Muscle layer of duodenum (tissue), 2 donors: ENCODE measurements at regions not wholly inside any gene's neighbourhood (a gene's known extent, or its start where the extent isn't known, plus 50 kb on each side); places are given as distances from the start of the nearest gene placed in this dataset.

Experiments used
- H3K27ac ChIP-seq: one replicate; pipeline ENCODE4 v1.7.0; 2013; ENCODE audit warnings: mild to moderate bottlenecking, low read length
- H3K27me3 ChIP-seq: one replicate; pipeline ENCODE4 v1.7.0; 2013; ENCODE audit warnings: low read depth, mild to moderate bottlenecking, control low read depth, low read length
- H3K36me3 ChIP-seq, 2 donors: one replicate each; pipeline ENCODE4 v1.7.0; 2013; ENCODE audit warnings: low read length in 2 of 2, control low read depth in 1 of 2, mild to moderate bottlenecking in 1 of 2; ENCODE audit not compliant: insufficient read depth in 2 of 2, control insufficient read depth in 1 of 2
- H3K4me1 ChIP-seq, 2 donors: one replicate each; pipeline ENCODE4 v1.7.0; 2013; ENCODE audit warnings: low read length in 2 of 2, mild to moderate bottlenecking in 2 of 2, control low read depth in 1 of 2, moderate library complexity in 1 of 2; ENCODE audit not compliant: insufficient read depth in 2 of 2, control insufficient read depth in 1 of 2
- H3K4me3 ChIP-seq, 2 donors: one replicate each; pipeline ENCODE4 v1.7.0; 2013; ENCODE audit warnings: low read length in 2 of 2, low read depth in 1 of 2, mild to moderate bottlenecking in 1 of 2
- H3K9me3 ChIP-seq, 2 donors: one replicate each; pipeline ENCODE4 v1.7.0; 2013; ENCODE audit warnings: low read length in 2 of 2, control low read depth in 1 of 2, mild to moderate bottlenecking in 1 of 2; ENCODE audit not compliant: control insufficient read depth in 1 of 2
- donor health status: healthy.

DNA sequence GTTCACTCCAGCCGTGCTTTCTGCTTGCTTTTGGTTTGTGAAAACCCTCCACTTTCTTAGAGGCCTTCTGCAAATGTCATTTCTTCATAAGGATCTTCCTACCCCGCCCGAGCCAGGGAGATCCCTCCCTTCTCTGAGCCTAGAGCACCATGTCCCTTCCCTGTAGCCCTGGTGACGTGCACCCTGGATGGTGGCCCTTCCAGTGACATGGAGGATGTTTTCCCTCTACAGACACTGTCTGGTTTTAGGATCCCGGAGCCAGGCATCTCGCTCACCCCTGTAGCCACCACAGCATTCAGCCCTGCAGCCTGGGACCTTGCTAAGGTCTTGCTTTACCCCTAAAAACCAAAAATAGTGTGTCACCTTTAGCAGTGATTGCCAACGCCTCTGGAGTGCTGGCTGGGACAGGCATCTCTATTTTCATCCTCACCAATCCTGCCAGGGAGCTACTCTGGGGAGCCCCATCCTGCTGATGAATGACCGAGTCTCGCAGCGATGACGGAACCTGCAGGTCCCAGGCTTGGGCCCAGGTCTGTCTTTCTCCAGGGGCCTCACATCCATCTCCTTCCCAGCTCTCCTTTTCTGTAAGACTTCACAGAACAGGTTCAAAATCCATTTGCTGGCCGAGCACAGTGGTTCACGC is 394.1 kb upstream of the TNRC6C start:
- Histone ChIP-seq H3K27ac (no peak overlapping the region), H3K9me3 (no peaks in the 10 kb centered on the region), H3K4me3 (no peak overlapping the region), H3K27me3 (no peaks in the 10 kb centered on the region), H3K4me1 (no peaks in the 10 kb centered on the region), H3K36me3 (no peaks in the 10 kb centered on the region)

DNA sequence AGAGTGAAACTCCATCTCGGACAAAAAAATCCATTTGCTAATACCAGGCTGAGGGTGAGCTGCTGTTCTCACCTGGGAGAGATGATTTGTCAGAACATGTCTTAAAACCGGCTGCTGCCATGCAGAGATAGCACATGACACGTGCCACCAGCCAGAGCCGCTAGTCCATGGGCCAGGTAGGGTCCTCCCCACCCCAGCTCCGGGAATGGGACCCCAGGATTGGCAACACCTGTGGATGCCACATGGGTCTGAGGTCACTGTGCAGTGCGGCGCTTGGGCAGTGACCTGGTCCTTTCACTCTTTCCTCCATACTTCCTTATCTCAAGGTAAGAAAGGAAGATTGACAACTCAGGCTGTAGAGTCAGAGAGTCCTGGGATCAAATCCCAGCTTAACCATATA is 393.3 kb upstream of the TNRC6C start:
- no peaks in the 10 kb centered on the region for H3K27me3 ChIP-seq
- H3K4me1 ChIP-seq: no peaks in the 10 kb centered on the region
- H3K4me3 ChIP-seq: no peak overlapping the region
- no peaks in the 10 kb centered on the region for H3K36me3 ChIP-seq
- H3K9me3 ChIP-seq: no peaks in the 10 kb centered on the region
- no peak overlapping the region for H3K27ac ChIP-seq

DNA sequence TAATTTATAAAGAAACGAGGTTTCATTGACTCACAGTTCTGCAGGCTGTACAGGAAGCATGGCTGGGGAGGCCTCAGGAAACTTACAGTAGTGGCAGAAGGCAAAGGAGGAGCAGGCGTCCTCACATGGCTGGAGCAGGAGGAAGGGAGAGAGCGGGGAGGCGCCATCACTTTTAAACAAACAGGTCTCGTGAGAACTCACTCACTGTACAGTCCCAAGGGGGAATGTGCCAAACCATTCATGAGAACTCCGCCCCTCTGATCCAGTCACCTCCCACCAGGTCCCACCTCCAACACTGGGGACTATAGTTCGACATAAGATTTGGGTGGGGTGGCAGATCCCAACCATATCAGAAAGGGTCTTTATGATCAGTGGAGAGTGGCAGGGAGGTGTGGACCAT is 392.4 kb upstream of the TNRC6C start:
- no peaks in the 10 kb centered on the region for H3K36me3 ChIP-seq
- peaks cover 0 to under 1% of the 10 kb centered on the region in 2 donors for H3K4me1 ChIP-seq
- no peaks in the 10 kb centered on the region for H3K9me3 ChIP-seq
- no peaks in the 10 kb centered on the region for H3K27me3 ChIP-seq
- H3K27ac ChIP-seq: no peak overlapping the region
- no peak overlapping the region for H3K4me3 ChIP-seq

DNA sequence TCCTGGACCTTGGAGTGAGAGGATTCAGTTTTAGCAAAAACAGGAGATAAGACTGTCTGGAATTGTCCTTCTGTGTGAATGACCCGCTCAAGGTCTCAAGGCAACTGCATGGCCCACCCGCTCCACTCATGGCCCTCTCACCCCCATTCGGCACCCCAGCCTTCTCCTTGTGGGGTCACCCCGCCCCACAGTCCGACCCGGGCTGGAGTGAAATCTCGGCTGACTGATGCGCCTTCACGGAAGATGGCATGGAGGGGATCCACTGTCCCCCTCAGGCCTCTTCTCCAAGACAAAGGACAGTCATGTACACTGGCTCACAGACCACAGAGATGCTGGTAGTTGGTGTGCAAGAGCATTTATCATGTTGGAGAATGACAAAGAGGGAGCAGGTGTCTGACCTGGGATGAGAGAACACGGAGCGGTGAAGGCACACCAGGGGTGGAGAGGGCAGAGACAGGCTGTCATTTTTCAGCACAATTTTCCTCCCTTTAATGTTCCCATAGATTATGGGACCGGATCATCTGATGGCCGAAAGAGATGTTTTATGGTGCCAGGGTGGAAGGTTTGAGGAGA is 391.9 kb upstream of the TNRC6C start:
- no peak overlapping the region for H3K27ac ChIP-seq
- no peak overlapping the region for H3K4me3 ChIP-seq
- H3K36me3 ChIP-seq: no peaks in the 10 kb centered on the region
- H3K27me3 ChIP-seq: no peaks in the 10 kb centered on the region
- peaks cover 5% of the 10 kb centered on the region in 2 donors for H3K4me1 ChIP-seq
- no peaks in the 10 kb centered on the region for H3K9me3 ChIP-seq

DNA sequence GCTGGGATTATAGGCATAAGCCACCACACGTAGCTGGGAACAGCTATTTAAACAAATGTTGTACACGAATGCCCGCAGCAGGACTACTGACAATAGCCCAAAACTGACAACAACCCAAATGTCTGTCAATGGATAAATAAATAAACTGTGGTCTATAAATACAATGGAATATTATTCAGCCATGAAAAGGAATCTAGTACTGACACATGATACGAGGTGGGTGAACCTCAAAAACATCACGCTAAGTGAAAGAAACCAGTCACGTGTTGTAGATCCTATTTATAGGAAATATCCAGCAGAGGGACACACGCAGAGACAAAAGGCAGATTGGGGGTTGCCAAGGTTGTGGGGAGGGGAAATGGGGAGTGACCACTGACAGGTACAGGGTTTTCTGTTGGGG is 390.0 kb upstream of the TNRC6C start:
- H3K9me3 ChIP-seq: no peaks in the 10 kb centered on the region
- no peak overlapping the region for H3K4me3 ChIP-seq
- peaks cover 5 to 10% of the 10 kb centered on the region in 2 donors for H3K4me1 ChIP-seq
- no peaks in the 10 kb centered on the region for H3K36me3 ChIP-seq
- H3K27me3 ChIP-seq: no peaks in the 10 kb centered on the region
- no peak overlapping the region for H3K27ac ChIP-seq

DNA sequence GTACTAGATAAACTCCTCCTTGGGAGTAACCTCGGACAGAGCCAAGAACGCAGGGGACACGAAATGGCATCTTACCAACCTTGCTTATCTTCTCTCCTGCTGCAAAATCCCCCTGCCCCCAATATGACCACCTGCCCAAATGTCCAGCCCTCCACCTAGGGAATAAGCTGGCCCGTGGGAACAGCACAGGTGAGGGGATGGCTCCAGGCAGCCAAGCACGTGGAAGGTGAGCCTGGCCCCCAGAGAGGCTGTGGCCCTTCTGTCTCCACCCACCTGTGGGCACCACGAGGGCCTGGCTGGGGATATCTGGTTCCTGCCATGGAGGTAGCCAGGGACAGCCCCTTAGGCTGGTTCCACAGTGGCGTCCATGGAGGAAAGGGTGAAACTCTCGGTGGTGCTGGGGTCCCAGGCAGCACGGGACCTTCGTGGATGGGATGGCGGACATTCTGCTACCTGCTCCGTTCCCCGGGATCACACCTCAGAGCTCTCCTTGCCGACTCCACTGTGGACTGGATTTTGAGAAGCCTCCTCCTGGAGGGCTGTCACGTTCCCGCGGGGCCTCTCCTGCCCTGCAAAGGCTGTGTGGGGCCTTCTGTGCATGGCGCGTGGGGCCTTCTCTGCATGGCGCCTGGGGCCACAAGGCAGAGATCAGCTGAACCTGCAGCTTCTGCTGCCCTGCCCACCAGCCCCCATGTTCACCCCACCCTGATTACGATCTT is 388.5 kb upstream of the TNRC6C start:
- Histone ChIP-seq H3K27me3 (no peaks in the 10 kb centered on the region), H3K4me1 (peaks cover 5 to 10% of the 10 kb centered on the region in 2 donors), H3K9me3 (no peaks in the 10 kb centered on the region), H3K36me3 (no peaks in the 10 kb centered on the region), H3K27ac (no peak overlapping the region), H3K4me3 (no peak overlapping the region)

DNA sequence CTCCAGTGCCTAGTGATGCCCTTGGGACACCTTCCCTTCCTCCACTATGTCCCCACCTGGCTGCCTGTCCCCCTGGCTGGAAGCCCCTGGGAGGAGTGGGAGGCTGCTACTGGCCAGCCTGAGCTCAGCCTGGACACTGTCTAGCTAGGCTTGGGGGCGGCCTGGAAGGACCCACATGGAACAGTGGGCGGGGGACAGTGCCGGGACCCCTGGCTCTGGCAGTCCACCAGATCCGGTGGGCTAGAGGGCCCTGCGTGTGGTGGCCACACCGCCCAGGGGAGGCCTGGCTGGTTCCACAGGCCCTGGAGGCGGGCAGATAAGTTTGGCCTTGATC is 388.0 kb upstream of the TNRC6C start:
- Histone ChIP-seq H3K4me3 (no peak overlapping the region), H3K9me3 (no peaks in the 10 kb centered on the region), H3K27me3 (no peaks in the 10 kb centered on the region), H3K4me1 (peaks cover 5 to 10% of the 10 kb centered on the region in 2 donors), H3K27ac (no peak overlapping the region), H3K36me3 (no peaks in the 10 kb centered on the region)

DNA sequence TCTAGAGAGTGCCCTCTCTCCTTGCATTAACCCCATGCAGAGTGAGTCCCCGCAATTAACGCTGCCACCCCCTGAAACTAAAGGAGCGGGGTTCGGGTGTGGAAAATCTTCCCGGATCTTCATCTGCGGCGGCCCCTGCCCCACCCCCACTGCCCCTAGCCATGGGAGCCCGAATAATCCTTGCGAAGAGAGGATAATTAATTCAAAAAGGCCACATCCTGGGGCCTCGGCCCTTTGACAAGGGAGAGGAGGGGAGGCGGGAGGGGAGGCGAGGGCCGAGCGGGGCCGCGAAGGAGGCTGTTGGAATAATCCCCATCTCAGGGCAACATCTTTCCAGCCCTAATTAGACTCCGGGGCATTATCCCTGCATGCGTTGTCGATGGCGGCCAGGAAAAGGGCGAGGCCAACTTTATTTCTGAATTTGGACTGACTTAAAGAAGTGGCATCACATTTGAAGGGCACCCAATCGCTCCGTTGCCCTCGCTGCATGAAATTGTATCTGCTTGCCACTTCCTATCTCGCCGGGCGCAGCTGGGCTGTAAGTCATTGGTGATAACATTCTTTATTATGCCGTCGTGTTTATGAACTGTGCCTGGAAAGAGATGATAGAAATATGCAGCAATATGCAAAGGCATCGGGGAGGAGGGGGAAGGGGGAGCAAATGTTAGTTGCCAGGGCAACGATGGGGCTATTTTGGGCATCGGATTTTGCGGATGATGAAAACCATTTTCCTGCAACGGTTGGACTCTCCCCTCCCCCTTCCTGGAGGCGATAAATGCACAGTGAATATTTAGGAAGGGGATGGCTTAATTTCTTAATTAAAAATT is 387.1 kb upstream of the TNRC6C start:
- Histone ChIP-seq H3K27me3 (no peaks in the 10 kb centered on the region), H3K36me3 (no peaks in the 10 kb centered on the region), H3K27ac (no peak overlapping the region), H3K4me1 (peaks cover 5 to 10% of the 10 kb centered on the region in 2 donors), H3K9me3 (no peaks in the 10 kb centered on the region), H3K4me3 (peak overlapping the region; percentile 52 to 57)

DNA sequence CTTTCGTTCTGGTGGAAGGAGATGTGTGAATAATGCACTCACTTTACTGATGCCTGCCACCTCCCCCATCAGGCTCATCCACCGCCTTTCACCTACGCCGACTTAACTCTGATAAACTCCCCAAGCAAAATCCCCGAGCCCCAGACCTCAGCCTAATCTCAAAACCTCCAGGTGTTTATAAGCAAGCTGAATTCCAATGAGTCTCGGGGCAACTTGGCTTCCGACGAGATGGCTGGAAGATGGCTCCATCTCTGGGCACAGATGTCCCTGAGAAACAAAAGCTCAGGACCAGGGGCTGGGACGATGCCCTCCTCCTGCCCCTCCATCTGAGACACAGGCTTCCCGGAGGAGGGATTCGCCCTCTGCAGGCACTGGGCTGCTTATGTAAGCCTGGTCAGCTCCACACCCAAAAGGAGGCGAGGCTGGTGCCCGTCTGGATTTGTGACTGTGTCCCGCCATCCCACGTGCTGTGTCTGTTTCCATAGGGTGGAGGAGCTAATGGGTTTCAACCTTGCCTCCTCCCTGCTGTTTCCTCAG is 386.4 kb upstream of the TNRC6C start:
- Histone ChIP-seq H3K4me1 (peaks cover 5 to 10% of the 10 kb centered on the region in 2 donors), H3K9me3 (no peaks in the 10 kb centered on the region), H3K4me3 (peak overlapping the region; percentile 52 to 57), H3K36me3 (no peaks in the 10 kb centered on the region), H3K27ac (no peak overlapping the region), H3K27me3 (no peaks in the 10 kb centered on the region)

DNA sequence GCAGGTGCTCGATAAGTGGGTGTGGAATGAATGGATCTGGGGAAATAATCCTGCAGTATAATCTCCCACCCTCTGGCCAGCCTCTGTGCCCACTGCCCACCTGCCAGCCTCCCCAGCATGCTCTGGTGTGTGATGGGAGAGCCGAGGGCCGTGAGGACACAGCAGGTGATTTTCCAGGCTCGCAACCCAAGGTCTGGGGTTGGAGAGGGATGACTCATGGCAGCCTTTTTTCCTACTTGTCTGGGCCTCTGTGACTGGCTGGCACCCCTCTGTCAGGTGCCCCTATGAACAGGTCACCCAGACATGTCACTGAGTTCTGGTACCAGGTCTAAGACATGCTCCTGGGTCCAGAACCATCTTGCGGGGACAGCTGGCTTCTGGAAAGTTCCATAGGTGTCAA is 385.7 kb upstream of the TNRC6C start:
- H3K4me1 ChIP-seq: peaks cover 5 to 10% of the 10 kb centered on the region in 2 donors
- H3K4me3 ChIP-seq: no peak overlapping the region
- H3K27me3 ChIP-seq: no peaks in the 10 kb centered on the region
- H3K36me3 ChIP-seq: no peaks in the 10 kb centered on the region
- no peaks in the 10 kb centered on the region for H3K9me3 ChIP-seq
- no peak overlapping the region for H3K27ac ChIP-seq

DNA sequence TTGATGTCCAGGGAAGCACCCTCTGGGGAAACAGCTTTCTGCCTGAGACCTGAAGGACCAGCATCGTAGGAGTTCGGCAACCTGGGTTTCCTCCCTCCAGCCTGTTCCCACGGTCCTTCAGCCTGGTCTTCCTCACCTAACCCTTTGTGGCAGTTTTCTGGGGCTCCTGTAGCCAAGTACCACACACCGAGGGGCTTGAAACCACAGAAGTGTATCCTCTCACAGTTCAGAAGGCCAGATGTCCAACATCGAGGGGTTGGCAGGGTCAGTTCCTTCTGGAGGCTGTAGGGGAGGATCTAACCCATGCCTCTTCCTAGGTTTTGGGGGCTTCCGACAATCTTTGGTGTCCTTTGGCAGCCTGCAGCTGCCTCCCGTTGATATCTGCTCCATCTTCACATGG is 381.0 kb upstream of the TNRC6C start:
- Histone ChIP-seq H3K9me3 (peaks cover 0 to 9% of the 10 kb centered on the region in 2 donors), H3K4me1 (no peaks in the 10 kb centered on the region), H3K27ac (no peak overlapping the region), H3K4me3 (no peak overlapping the region), H3K36me3 (no peaks in the 10 kb centered on the region), H3K27me3 (no peaks in the 10 kb centered on the region)
